ENCODE measurements at regions not wholly inside any gene's neighbourhood (a gene's known extent, or its start where the extent isn't known, plus 50 kb on each side); places are given as distances from the start of the nearest gene placed in this dataset.

DNA sequence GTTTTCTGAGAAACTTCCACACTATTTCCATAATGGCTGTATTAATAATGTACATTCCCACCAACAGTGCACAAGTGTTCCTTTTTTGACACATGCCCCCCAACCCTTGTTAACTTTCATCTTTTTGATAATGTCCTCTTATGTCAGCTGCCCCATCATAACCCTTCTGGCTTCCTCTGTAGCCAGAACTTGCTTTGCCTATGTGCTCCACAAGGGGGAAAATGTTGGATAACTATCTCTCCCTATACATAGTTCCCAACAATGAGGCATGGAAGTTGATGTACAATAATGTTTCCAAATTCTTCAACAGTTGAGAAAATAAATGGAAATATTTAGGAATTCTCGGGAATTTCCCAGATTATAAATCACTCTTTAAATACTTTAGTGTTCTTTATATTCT, 142.9 kb downstream of the ASB9 start:
- TF ChIP-seq, protein P1, sequence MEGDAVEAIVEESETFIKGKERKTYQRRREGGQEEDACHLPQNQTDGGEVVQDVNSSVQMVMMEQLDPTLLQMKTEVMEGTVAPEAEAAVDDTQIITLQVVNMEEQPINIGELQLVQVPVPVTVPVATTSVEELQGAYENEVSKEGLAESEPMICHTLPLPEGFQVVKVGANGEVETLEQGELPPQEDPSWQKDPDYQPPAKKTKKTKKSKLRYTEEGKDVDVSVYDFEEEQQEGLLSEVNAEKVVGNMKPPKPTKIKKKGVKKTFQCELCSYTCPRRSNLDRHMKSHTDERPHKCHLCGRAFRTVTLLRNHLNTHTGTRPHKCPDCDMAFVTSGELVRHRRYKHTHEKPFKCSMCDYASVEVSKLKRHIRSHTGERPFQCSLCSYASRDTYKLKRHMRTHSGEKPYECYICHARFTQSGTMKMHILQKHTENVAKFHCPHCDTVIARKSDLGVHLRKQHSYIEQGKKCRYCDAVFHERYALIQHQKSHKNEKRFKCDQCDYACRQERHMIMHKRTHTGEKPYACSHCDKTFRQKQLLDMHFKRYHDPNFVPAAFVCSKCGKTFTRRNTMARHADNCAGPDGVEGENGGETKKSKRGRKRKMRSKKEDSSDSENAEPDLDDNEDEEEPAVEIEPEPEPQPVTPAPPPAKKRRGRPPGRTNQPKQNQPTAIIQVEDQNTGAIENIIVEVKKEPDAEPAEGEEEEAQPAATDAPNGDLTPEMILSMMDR (IDR thresholded peaks at IDR 0.05; ENCODE audit: extremely low read depth in 1 of 2, insufficient read depth in 1 of 2, low read depth in 1 of 2, low read length in 2 of 2), result no peak
- TF ChIP-seq EZH2 (IDR thresholded peaks at IDR 0.05; ENCODE audit: borderline replicate concordance, low read depth, low read length, severe bottlenecking), result no peak
- TF ChIP-seq POLR2A (IDR thresholded peaks at IDR 0.05; ENCODE audit: low read depth, low read length), result no peak
